Naive thymus-derived CD4-positive, alpha-beta T cell (primary cell): ENCODE measurements at regions not wholly inside any gene's neighbourhood (a gene's known extent, or its start where the extent isn't known, plus 50 kb on each side); places are given as distances from the start of the nearest gene placed in this dataset.
A peak's percentile ranks its signal among the peaks of the same experiment; 100 is the strongest.

Experiments used
- ATAC-seq: fragments of 150-1000 bp; cut with Tn5 transposase; 2 replicates; pipeline ENCODE4 v1.10.0; 2021; ENCODE audit warnings: mild to moderate bottlenecking, moderate library complexity
- CTCF ChIA-PET: fragments of 350-600 bp; sonication (Branson Sonifier 250); formaldehyde crosslinking; loops from one replicate; lab custom pipeline; 2021; ENCODE audit warnings: antibody characterized with exemption; lab: Charles Lee
- POLR2A ChIA-PET: fragments of 350-600 bp; sonication (Branson Sonifier 250); formaldehyde crosslinking; loops from one replicate; lab custom pipeline; 2021; ENCODE audit warnings: antibody characterized with exemption, inconsistent platforms; lab: Charles Lee
- DNase-seq, 9 donors: peaks; one replicate each; pipeline versions ENCODE4 v3.0.0 to v3.0.0-alpha.2; 2020 to 2022; ENCODE audit warnings: mixed read lengths in 1 of 9
- H3K27ac ChIP-seq: one replicate; pipeline ENCODE4 v1.7.0; 2013; ENCODE audit warnings: mild to moderate bottlenecking, low read depth, low read length, moderate library complexity
- H3K27me3 ChIP-seq, 2 donors: one replicate each; pipeline ENCODE4 v1.7.0; 2013; ENCODE audit warnings: low read length in 2 of 2, mild to moderate bottlenecking in 2 of 2, moderate library complexity in 2 of 2; ENCODE audit not compliant: control insufficient read depth in 2 of 2, insufficient read depth in 2 of 2
- H3K36me3 ChIP-seq, 3 experiments: 1 replicate in 2 of 3; 2 replicates in 1 of 3; pipeline ENCODE4 v1.7.0; 2013; ENCODE audit warnings: low read length in 3 of 3, mild to moderate bottlenecking in 3 of 3, moderate library complexity in 1 of 3; ENCODE audit not compliant: insufficient read depth in 3 of 3, control insufficient read depth in 2 of 3
- H3K4me1 ChIP-seq, 2 donors: one replicate each; pipeline ENCODE4 v1.7.0; 2013; ENCODE audit warnings: low read length in 2 of 2, mild to moderate bottlenecking in 2 of 2, moderate library complexity in 1 of 2; ENCODE audit not compliant: control insufficient read depth in 2 of 2, insufficient read depth in 2 of 2
- H3K4me3 ChIP-seq: 2 replicates; pipeline ENCODE4 v1.7.0; 2013; ENCODE audit warnings: mild to moderate bottlenecking, low read length
- H3K9me3 ChIP-seq, 3 experiments: 1 replicate in 2 of 3; 2 replicates in 1 of 3; pipeline ENCODE4 v1.7.0; 2013; ENCODE audit warnings: low read length in 3 of 3; ENCODE audit not compliant: control insufficient read depth in 2 of 3
- H3K27ac Mint-ChIP-seq, 9 donors: one replicate each; pipeline ENCODE4 v1.8.0; 2020 to 2022; ENCODE audit warnings: mixed read lengths in 9 of 9, mild to moderate bottlenecking in 8 of 9, moderate library complexity in 5 of 9, inconsistent platforms in 2 of 9
- H3K27me3 Mint-ChIP-seq, 5 donors: one replicate each; pipeline ENCODE4 v1.8.0; 2021 to 2022; ENCODE audit warnings: mixed read lengths in 5 of 5, mild to moderate bottlenecking in 1 of 5
- H3K36me3 Mint-ChIP-seq, 5 donors: one replicate each; pipeline ENCODE4 v1.8.0; 2020 to 2022; ENCODE audit warnings: mixed read lengths in 5 of 5, mild to moderate bottlenecking in 3 of 5, inconsistent platforms in 1 of 5
- H3K4me1 Mint-ChIP-seq, 7 donors: one replicate each; pipeline ENCODE4 v1.8.0; 2020 to 2022; ENCODE audit warnings: mixed read lengths in 7 of 7, mild to moderate bottlenecking in 3 of 7, inconsistent platforms in 1 of 7
- H3K4me3 Mint-ChIP-seq, 10 donors: one replicate each; pipeline ENCODE4 v1.8.0; 2020 to 2022; ENCODE audit warnings: mild to moderate bottlenecking in 10 of 10, mixed read lengths in 10 of 10, moderate library complexity in 6 of 10, inconsistent platforms in 2 of 10
- H3K9me3 Mint-ChIP-seq, 11 donors: one replicate each; pipeline ENCODE4 v1.8.0; 2020 to 2022; ENCODE audit warnings: mixed read lengths in 11 of 11, mild to moderate bottlenecking in 4 of 11, inconsistent platforms in 1 of 11, moderate library complexity in 1 of 11
- intact Hi-C, 2 donors: fragments of 100-400 bp; cut with micrococcal nuclease; formaldehyde crosslinking; loops; one replicate each; pipeline ENCODE4 v1.15.1; 2023

- ATAC-seq (no peak), DNase-seq (no peak)
- Mint-ChIP-seq H3K36me3 (no peaks in the 10 kb centered on the region), H3K9me3 (no peaks in the 10 kb centered on the region), H3K4me1 (peaks cover 0 to 7% (median 0%) of the 10 kb centered on the region in 7 donors), H3K4me3 (no peak overlapping the region), H3K27me3 (peaks cover 0 to 14% (median 0%) of the 10 kb centered on the region in 5 donors), H3K27ac (no peak overlapping the region)
- no peaks in the 10 kb centered on the region for H3K27me3 ChIP-seq
- H3K4me3 ChIP-seq = no peak overlapping the region
- H3K27ac ChIP-seq = no peak overlapping the region
- no peaks in the 10 kb centered on the region for H3K4me1 ChIP-seq
- ChIA-PET CTCF (no interaction called here), POLR2A (no interaction called here)
- intact Hi-C loops = no loop called here
- H3K9me3 ChIP-seq = no peaks in the 10 kb centered on the region
- no peaks in the 10 kb centered on the region for H3K36me3 ChIP-seq
Measured at GRCh38 chrX:40444133-40444532, 136.6 kb upstream of the ATP6AP2 start.

GRCh38 chrX:40440866-40441265, 139.9 kb upstream of the ATP6AP2 start:
- Histone ChIP-seq H3K27ac (no peak overlapping the region), H3K4me3 (no peak overlapping the region), H3K9me3 (no peaks in the 10 kb centered on the region), H3K36me3 (no peaks in the 10 kb centered on the region), H3K4me1 (no peaks in the 10 kb centered on the region), H3K27me3 (no peaks in the 10 kb centered on the region)
- Mint-ChIP-seq H3K4me1 (peaks cover 0 to 7% (median 0%) of the 10 kb centered on the region in 7 donors), H3K36me3 (no peaks in the 10 kb centered on the region), H3K27ac (no peak overlapping the region), H3K4me3 (no peak overlapping the region), H3K9me3 (no peaks in the 10 kb centered on the region), H3K27me3 (peaks cover 0 to 14% (median 0%) of the 10 kb centered on the region in 5 donors)
- ATAC-seq (no peak), DNase-seq (no peak)
- ChIA-PET POLR2A (no interaction called here), CTCF (no interaction called here)
- intact Hi-C loops = no loop called here

GRCh38 chrX:40439625-40440532, 140.9 kb upstream of the ATP6AP2 start:
- no peak overlapping the region for H3K4me3 Mint-ChIP-seq
- ATAC-seq = peak; percentile 56
- intact Hi-C loops = no loop called here
- H3K27me3 Mint-ChIP-seq = peaks cover 0 to 14% (median 0%) of the 10 kb centered on the region in 5 donors
- H3K4me1 Mint-ChIP-seq = peaks cover 0 to 7% (median 0%) of the 10 kb centered on the region in 7 donors
- Histone ChIP-seq H3K9me3 (no peaks in the 10 kb centered on the region), H3K36me3 (no peaks in the 10 kb centered on the region), H3K4me1 (no peaks in the 10 kb centered on the region), H3K27me3 (no peaks in the 10 kb centered on the region), H3K27ac (no peak overlapping the region), H3K4me3 (no peak overlapping the region)
- CTCF ChIA-PET = no interaction called here
- no peak overlapping the region for H3K27ac Mint-ChIP-seq
- POLR2A ChIA-PET = no interaction called here
- no peaks in the 10 kb centered on the region for H3K36me3 Mint-ChIP-seq
- no peaks in the 10 kb centered on the region for H3K9me3 Mint-ChIP-seq
- no peak for DNase-seq

GRCh38 chrX:40437348-40437747, 143.4 kb upstream of the ATP6AP2 start:
- Mint-ChIP-seq H3K27ac (no peak overlapping the region), H3K4me3 (no peak overlapping the region), H3K27me3 (peaks cover 0 to 8% (median 0%) of the 10 kb centered on the region in 5 donors), H3K4me1 (peaks cover 0 to 7% (median 0%) of the 10 kb centered on the region in 7 donors), H3K36me3 (peaks cover 0 to 2% (median 0%) of the 10 kb centered on the region in 5 donors), H3K9me3 (peaks cover 0 to 3% (median 0%) of the 10 kb centered on the region in 11 donors)
- no peaks in the 10 kb centered on the region for H3K9me3 ChIP-seq
- no peaks in the 10 kb centered on the region for H3K27me3 ChIP-seq
- DNase-seq (no peak), ATAC-seq (no peak)
- H3K4me1 ChIP-seq = no peaks in the 10 kb centered on the region
- H3K27ac ChIP-seq = no peak overlapping the region
- ChIA-PET CTCF (no interaction called here), POLR2A (interaction anchor here (0.6 kb wide), 2 partner anchors 582 to 1234 kb away, joined by 3 read pairs; no protein-coding TSS in a partner anchor)
- H3K36me3 ChIP-seq = no peaks in the 10 kb centered on the region
- H3K4me3 ChIP-seq = no peak overlapping the region
- intact Hi-C loops = no loop called here

- ATAC-seq (no peak), DNase-seq (no peak)
- Mint-ChIP-seq H3K27me3 (no peaks in the 10 kb centered on the region), H3K36me3 (peaks cover 0 to 12% (median 0%) of the 10 kb centered on the region in 5 donors), H3K4me1 (peaks cover 0 to 7% (median 0%) of the 10 kb centered on the region in 7 donors), H3K4me3 (no peak overlapping the region), H3K9me3 (peaks cover 0 to 10% (median 3%) of the 10 kb centered on the region in 11 donors), H3K27ac (no peak overlapping the region)
- H3K36me3 ChIP-seq = no peaks in the 10 kb centered on the region
- ChIA-PET CTCF (no interaction called here), POLR2A (no interaction called here)
- no peaks in the 10 kb centered on the region for H3K4me1 ChIP-seq
- no peak overlapping the region for H3K27ac ChIP-seq
- H3K27me3 ChIP-seq = no peaks in the 10 kb centered on the region
- intact Hi-C loops = no loop called here
- H3K9me3 ChIP-seq = no peaks in the 10 kb centered on the region
- H3K4me3 ChIP-seq = no peak overlapping the region
Measured at GRCh38 chrX:40434947-40435346, 145.8 kb upstream of the ATP6AP2 start.

GRCh38 chrX:40434443-40434842, 146.3 kb upstream of the ATP6AP2 start:
- no peak overlapping the region for H3K4me3 Mint-ChIP-seq
- H3K9me3 Mint-ChIP-seq = peaks cover 0 to 10% (median 3%) of the 10 kb centered on the region in 11 donors
- H3K27me3 ChIP-seq = no peaks in the 10 kb centered on the region
- H3K36me3 ChIP-seq = no peaks in the 10 kb centered on the region
- intact Hi-C loops = no loop called here
- DNase-seq (no peak), ATAC-seq (no peak)
- H3K27me3 Mint-ChIP-seq = no peaks in the 10 kb centered on the region
- H3K4me3 ChIP-seq = no peak overlapping the region
- no peaks in the 10 kb centered on the region for H3K4me1 ChIP-seq
- H3K27ac ChIP-seq = no peak overlapping the region
- H3K9me3 ChIP-seq = no peaks in the 10 kb centered on the region
- POLR2A ChIA-PET = no interaction called here
- peaks cover 0 to 12% (median 0%) of the 10 kb centered on the region in 5 donors for H3K36me3 Mint-ChIP-seq
- H3K4me1 Mint-ChIP-seq = peaks cover 0 to 3% (median 0%) of the 10 kb centered on the region in 7 donors
- H3K27ac Mint-ChIP-seq = no peak overlapping the region
- CTCF ChIA-PET = no interaction called here
